K562 (cell line): ENCODE measurements at regions not wholly inside any gene's neighbourhood (a gene's known extent, or its start where the extent isn't known, plus 50 kb on each side); places are given as distances from the start of the nearest gene placed in this dataset.

Experiments used
- ATAC-seq: fragments of 200-7000 bp; cut with Tn5 transposase; 3 replicates; pipeline ENCODE4 v1.9.1; 2020; ENCODE audit warnings: moderate library complexity
- BruUV-seq: library from RNA; stranded (reverse); fragments of 400-500 nt; replicated peaks from 2 replicates; lab custom pipeline; 2021; lab: Mats Ljungman, UMichigan
- CTCF ChIA-PET: fragments of 300-600 bp; formaldehyde crosslinking; extraction: SDS; loops from one replicate; lab custom pipeline; 2021; ENCODE audit warnings: low intra/inter-chr PET ratio; lab: Yijun Ruan, JAX
- POLR2A ChIA-PET: fragments of 300-600, 350-650 bp; sonication (Branson Sonifier 250); formaldehyde crosslinking; extraction: SDS; loops from one replicate; lab custom pipeline; 2021; ENCODE audit warnings: antibody characterized with exemption, inconsistent platforms; lab: Yijun Ruan, JAX
- DNase-seq, 4 experiments: peaks; one replicate each; pipeline versions ENCODE4 v3.0.0 to v3.0.0-alpha.2; 2011 to 2018; ENCODE audit warnings: low spot score in 3 of 4, mixed read lengths in 3 of 4; ENCODE audit errors: extremely low read depth in 1 of 4
- FAIRE-seq: peaks from 2 replicates; lab custom pipeline; 2011; peaks lifted over from hg19 to GRCh38; lab: Jason Lieb, UNC
- H2AFZ ChIP-seq: 2 replicates; pipeline ENCODE4 v1.6.0; 2011; ENCODE audit warnings: low read depth, low read length, control low read depth, inconsistent platforms
- H3K27ac ChIP-seq: fragments of 200-600 bp; 3 replicates; pipeline ENCODE4 v1.8.0; 2011; ENCODE audit warnings: low read depth, mild to moderate bottlenecking, control low read depth, inconsistent platforms, low read length, moderate library complexity, mixed read lengths; ENCODE audit errors: extremely low read depth
- H3K27me3 ChIP-seq, 2 experiments: fragments of 300-600 bp in 1 of 2; 2 replicates in 1 of 2; 3 replicates in 1 of 2; pipeline versions ENCODE4 v1.6.0 to v1.8.0; 2011; ENCODE audit warnings: inconsistent platforms in 2 of 2, low read length in 2 of 2, mild to moderate bottlenecking in 1 of 2, mixed read lengths in 1 of 2, moderate library complexity in 1 of 2; ENCODE audit not compliant: control insufficient read depth in 2 of 2, insufficient read depth in 2 of 2
- H3K36me3 ChIP-seq: fragments of 300-600 bp; 3 replicates; pipeline ENCODE4 v1.8.0; 2011; ENCODE audit warnings: mild to moderate bottlenecking, low read length, inconsistent platforms; ENCODE audit not compliant: control insufficient read depth, insufficient read depth
- H3K4me1 ChIP-seq, 2 experiments: fragments of 200-600 bp in 1 of 2; replicated peaks in 1 of 2; 2 replicates in 1 of 2; 3 replicates in 1 of 2; pipeline versions ENCODE4 v1.5.1 to v1.8.0; 2011; ENCODE audit warnings: inconsistent platforms in 2 of 2, low read length in 2 of 2, mild to moderate bottlenecking in 1 of 2, mixed read lengths in 1 of 2, moderate library complexity in 1 of 2; ENCODE audit not compliant: control insufficient read depth in 2 of 2, insufficient read depth in 2 of 2
- H3K4me2 ChIP-seq: 2 replicates; pipeline ENCODE4 v1.6.1; 2011; ENCODE audit warnings: low read length, control low read depth, inconsistent platforms, mixed read lengths; ENCODE audit not compliant: insufficient read depth
- H3K4me3 ChIP-seq: fragments of 200-600 bp; sonication (generic), shearing (Covaris generic); 2 replicates; pipeline ENCODE4 v1.5.1; 2016; ENCODE audit warnings: control low read depth, inconsistent platforms
- H3K79me2 ChIP-seq: fragments of 200-600 bp; 3 replicates; pipeline ENCODE4 v1.8.0; 2011; ENCODE audit warnings: low read length, inconsistent platforms; ENCODE audit not compliant: control insufficient read depth, insufficient read depth
- H3K9ac ChIP-seq, 2 experiments: 2 replicates each; pipeline versions ENCODE4 v1.6.0 to v1.6.1; 2011; ENCODE audit warnings: low read depth in 2 of 2, low read length in 2 of 2, control low read depth in 1 of 2, inconsistent platforms in 1 of 2, mild to moderate bottlenecking in 1 of 2, mixed read lengths in 1 of 2; ENCODE audit not compliant: insufficient read depth in 1 of 2
- H3K9me1 ChIP-seq: one replicate; pipeline ENCODE4 v1.6.0; 2011; ENCODE audit warnings: inconsistent platforms, mild to moderate bottlenecking, low read length, moderate library complexity; ENCODE audit not compliant: control insufficient read depth, insufficient read depth
- H3K9me3 ChIP-seq: replicated peaks from 2 replicates; pipeline ENCODE4 v1.5.1; 2011; ENCODE audit warnings: low read depth, low read length, inconsistent platforms; ENCODE audit not compliant: control insufficient read depth, insufficient read depth
- H4K20me1 ChIP-seq: replicated peaks from 2 replicates; pipeline ENCODE4 v1.6.1; 2011; ENCODE audit warnings: low read length, inconsistent platforms, mixed read lengths; ENCODE audit not compliant: control insufficient read depth, insufficient read depth
- IFI16 ChIP-seq: fragments of 250-450 bp; sonication (Bioruptor Pico); IDR thresholded peaks from 2 replicates; pipeline ENCODE4 v2.1.2; 2022; ENCODE audit warnings: mild to moderate bottlenecking, inconsistent platforms
- RFX7 ChIP-seq: fragments of 250-450 bp; sonication (Bioruptor Pico); IDR thresholded peaks from 2 replicates; pipeline ENCODE4 v1.5.1; 2021; ENCODE audit warnings: mild to moderate bottlenecking
- ZNF165 ChIP-seq: fragments of 250-450 bp; sonication (Bioruptor Pico); IDR thresholded peaks from 2 replicates; pipeline ENCODE4 v1.4.0; 2020; ENCODE audit warnings: borderline replicate concordance
- WGBS: fragments of 100-300 bp; shearing (Covaris generic); methylation state at CpG from one replicate; pipeline ENCODE4 v1.1.6; 2016; ENCODE audit warnings: low coverage, mixed read lengths; ENCODE audit not compliant: insufficient coverage; ENCODE audit errors: missing lambda C conversion rate; 5-methylcytosine and 5-hydroxymethylcytosine counted together
- in situ Hi-C: fragments of 300-500 bp; cut with MboI; formaldehyde crosslinking; loops from 4 replicates; pipeline ENCODE4 v1.15.0; 2018; ENCODE audit warnings: inconsistent platforms, mixed read lengths
- intact Hi-C: fragments of 100-400 bp; cut with micrococcal nuclease; formaldehyde crosslinking; loops from 2 replicates; pipeline ENCODE4 v1.14.2; 2022
- TF ChIP-seq, protein P1 (sequence below): sonication (generic); formaldehyde crosslinking; IDR thresholded peaks from 2 replicates; pipeline ENCODE4 v1.8.1; 2023; ENCODE audit warnings: mild to moderate bottlenecking, missing genetic modification reagents

DNA sequence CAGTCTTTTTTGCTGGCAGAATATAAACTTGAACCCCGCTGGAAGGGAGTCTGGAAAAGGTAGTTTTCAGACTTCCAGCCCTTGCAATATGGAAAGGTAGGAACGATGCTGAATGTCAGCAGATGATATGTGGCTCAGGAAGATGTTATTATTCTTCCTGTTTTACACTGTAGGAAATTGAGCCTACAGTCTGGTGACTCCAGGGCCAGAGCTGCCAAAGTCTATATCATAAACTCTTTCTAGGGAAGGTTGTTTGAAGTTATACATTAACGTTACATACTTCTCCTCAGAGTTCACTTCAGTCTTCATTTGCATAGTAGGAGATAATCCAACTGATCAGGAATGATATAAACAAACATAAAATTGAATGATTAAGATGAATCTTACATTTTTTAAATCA, 141.3 kb downstream of the FAT4 start (continued):
- TF ChIP-seq, protein P1, sequence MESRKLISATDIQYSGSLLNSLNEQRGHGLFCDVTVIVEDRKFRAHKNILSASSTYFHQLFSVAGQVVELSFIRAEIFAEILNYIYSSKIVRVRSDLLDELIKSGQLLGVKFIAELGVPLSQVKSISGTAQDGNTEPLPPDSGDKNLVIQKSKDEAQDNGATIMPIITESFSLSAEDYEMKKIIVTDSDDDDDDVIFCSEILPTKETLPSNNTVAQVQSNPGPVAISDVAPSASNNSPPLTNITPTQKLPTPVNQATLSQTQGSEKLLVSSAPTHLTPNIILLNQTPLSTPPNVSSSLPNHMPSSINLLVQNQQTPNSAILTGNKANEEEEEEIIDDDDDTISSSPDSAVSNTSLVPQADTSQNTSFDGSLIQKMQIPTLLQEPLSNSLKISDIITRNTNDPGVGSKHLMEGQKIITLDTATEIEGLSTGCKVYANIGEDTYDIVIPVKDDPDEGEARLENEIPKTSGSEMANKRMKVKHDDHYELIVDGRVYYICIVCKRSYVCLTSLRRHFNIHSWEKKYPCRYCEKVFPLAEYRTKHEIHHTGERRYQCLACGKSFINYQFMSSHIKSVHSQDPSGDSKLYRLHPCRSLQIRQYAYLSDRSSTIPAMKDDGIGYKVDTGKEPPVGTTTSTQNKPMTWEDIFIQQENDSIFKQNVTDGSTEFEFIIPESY (CRISPR knock-in tag): no peak
- TF ChIP-seq ZNF165 (CRISPR knock-in tag): no peak

DNA sequence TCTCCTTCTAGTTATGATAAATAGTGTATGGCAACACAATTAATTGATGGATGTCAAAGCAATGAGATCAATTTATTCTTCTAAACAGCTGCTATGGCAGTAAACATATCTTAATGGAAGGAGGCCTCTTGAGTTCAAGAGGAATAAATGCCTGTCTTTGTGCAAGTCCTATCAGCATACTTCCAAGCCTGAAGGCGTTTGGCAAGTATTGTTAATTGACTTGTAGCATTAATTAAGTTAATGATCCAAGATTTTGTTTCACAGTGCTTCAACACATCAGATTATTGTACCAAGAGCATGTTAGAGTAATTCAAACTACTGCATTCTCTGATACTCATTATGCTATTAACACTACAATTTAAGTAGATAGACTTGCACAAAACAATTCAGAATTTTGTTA, 144.8 kb downstream of the FAT4 start:
- WGBS: 0% methylated on average over 1 of the region's 1 CpG
- TF ChIP-seq RFX7 (CRISPR knock-in tag) (no peak), IFI16 (CRISPR knock-in tag) (no peak)
- POLR2A ChIA-PET: no interaction called here
- Histone ChIP-seq H3K9me1 (no peaks in the 10 kb centered on the region), H3K27me3 (no peaks in the 10 kb centered on the region), H3K9me3 (no peaks in the 10 kb centered on the region), H2AFZ (no peak overlapping the region), H3K4me3 (no peak overlapping the region), H3K27ac (no peak overlapping the region), H3K36me3 (no peaks in the 10 kb centered on the region), H3K4me1 (no peaks in the 10 kb centered on the region), H3K4me2 (no peak overlapping the region), H3K79me2 (no peaks in the 10 kb centered on the region), H4K20me1 (no peaks in the 10 kb centered on the region), H3K9ac (no peak overlapping the region)
- ATAC-seq (no peak), FAIRE-seq (no peak), DNase-seq (no peak)
- intact Hi-C loops: no loop called here
- in situ Hi-C loops: no loop called here
- CTCF ChIA-PET: no interaction called here
- BruUV-seq: no TSS peak
